MM.1S (cell line): ENCODE measurements at regions not wholly inside any gene's neighbourhood (a gene's known extent, or its start where the extent isn't known, plus 50 kb on each side); places are given as distances from the start of the nearest gene placed in this dataset.

Experiments
- EZH2 ChIP-seq: fragments of 300-600 bp; sonication (generic); optimal IDR thresholded peaks from 2 replicates; pipeline ENCODE3; 2017; ENCODE audit warnings: low read depth, mild to moderate bottlenecking, antibody characterized with exemption, low read length, mixed read lengths
- TF ChIP-seq, protein P1 (sequence below): fragments of 300-600 bp; sonication (generic); IDR thresholded peaks from 2 replicates; pipeline ENCODE4 v1.5.1; 2016; ENCODE audit warnings: antibody characterized with exemption, low read length, mixed read lengths

DNA sequence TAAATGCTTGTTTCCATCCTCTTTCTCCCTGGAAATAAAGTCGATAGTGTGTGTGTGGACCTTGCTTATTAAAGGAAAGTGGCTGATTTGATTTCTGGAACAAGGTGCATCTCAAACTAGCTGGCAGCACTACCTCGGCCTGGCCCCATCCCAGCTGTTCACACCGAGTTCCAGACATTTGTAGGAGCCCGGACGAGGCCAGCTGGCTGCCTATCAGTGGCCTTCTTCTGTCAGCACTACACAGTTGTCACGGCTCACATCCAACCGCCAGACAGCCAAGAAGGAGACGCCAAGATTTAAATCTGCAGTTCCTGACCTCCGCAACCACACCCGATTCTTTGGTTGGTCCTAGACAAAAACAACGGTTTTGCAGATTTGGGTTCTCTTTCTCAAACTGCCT, 63.6 kb downstream of the PALM2AKAP2 start:
- TF ChIP-seq EZH2 = no peak
- TF ChIP-seq, protein P1, sequence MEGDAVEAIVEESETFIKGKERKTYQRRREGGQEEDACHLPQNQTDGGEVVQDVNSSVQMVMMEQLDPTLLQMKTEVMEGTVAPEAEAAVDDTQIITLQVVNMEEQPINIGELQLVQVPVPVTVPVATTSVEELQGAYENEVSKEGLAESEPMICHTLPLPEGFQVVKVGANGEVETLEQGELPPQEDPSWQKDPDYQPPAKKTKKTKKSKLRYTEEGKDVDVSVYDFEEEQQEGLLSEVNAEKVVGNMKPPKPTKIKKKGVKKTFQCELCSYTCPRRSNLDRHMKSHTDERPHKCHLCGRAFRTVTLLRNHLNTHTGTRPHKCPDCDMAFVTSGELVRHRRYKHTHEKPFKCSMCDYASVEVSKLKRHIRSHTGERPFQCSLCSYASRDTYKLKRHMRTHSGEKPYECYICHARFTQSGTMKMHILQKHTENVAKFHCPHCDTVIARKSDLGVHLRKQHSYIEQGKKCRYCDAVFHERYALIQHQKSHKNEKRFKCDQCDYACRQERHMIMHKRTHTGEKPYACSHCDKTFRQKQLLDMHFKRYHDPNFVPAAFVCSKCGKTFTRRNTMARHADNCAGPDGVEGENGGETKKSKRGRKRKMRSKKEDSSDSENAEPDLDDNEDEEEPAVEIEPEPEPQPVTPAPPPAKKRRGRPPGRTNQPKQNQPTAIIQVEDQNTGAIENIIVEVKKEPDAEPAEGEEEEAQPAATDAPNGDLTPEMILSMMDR = no peak
